WERI-Rb-1 (cell line): ENCODE measurements at regions not wholly inside any gene's neighbourhood (a gene's known extent, or its start where the extent isn't known, plus 50 kb on each side); places are given as distances from the start of the nearest gene placed in this dataset.

ENCODE experiments used
- DNase-seq: peaks from one replicate; pipeline ENCODE4 v3.0.0-alpha.2; 2020
- H3K27ac ChIP-seq: fragments of 250-450 bp; sonication (Bioruptor Pico); 2 replicates; pipeline ENCODE4 v1.5.1; 2020; ENCODE audit warnings: mild to moderate bottlenecking, moderate library complexity
- H3K27me3 ChIP-seq: fragments of 250-450 bp; sonication (Bioruptor Pico); 2 replicates; pipeline ENCODE4 v1.5.1; 2021; ENCODE audit warnings: mild to moderate bottlenecking, low read depth, moderate library complexity; ENCODE audit not compliant: insufficient read depth, severe bottlenecking
- H3K36me3 ChIP-seq: fragments of 250-450 bp; sonication (Bioruptor Pico); 2 replicates; pipeline ENCODE4 v1.5.1; 2020; ENCODE audit warnings: mild to moderate bottlenecking, moderate library complexity
- H3K4me3 ChIP-seq: 2 replicates; pipeline ENCODE4 v1.5.1; 2011; ENCODE audit warnings: low read depth, mild to moderate bottlenecking, control low read depth, low read length
- H3K9me3 ChIP-seq: fragments of 250-450 bp; sonication (Bioruptor Pico); 2 replicates; pipeline ENCODE4 v1.5.1; 2021; ENCODE audit warnings: mild to moderate bottlenecking, moderate library complexity; ENCODE audit not compliant: severe bottlenecking
- TF ChIP-seq, protein P1 (sequence below): IDR thresholded peaks from 2 replicates; pipeline ENCODE4 v1.5.1; 2011; ENCODE audit warnings: low read depth, mild to moderate bottlenecking, control low read depth, inconsistent platforms, low read length

GRCh38 chr16:79508294-79508693 is 92.2 kb downstream of the MAF start:
- TF ChIP-seq, protein P1, sequence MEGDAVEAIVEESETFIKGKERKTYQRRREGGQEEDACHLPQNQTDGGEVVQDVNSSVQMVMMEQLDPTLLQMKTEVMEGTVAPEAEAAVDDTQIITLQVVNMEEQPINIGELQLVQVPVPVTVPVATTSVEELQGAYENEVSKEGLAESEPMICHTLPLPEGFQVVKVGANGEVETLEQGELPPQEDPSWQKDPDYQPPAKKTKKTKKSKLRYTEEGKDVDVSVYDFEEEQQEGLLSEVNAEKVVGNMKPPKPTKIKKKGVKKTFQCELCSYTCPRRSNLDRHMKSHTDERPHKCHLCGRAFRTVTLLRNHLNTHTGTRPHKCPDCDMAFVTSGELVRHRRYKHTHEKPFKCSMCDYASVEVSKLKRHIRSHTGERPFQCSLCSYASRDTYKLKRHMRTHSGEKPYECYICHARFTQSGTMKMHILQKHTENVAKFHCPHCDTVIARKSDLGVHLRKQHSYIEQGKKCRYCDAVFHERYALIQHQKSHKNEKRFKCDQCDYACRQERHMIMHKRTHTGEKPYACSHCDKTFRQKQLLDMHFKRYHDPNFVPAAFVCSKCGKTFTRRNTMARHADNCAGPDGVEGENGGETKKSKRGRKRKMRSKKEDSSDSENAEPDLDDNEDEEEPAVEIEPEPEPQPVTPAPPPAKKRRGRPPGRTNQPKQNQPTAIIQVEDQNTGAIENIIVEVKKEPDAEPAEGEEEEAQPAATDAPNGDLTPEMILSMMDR = no peak
- no peaks in the 10 kb centered on the region for H3K9me3 ChIP-seq
- DNase-seq = no peak
- H3K27me3 ChIP-seq = peaks cover 50% of the 10 kb centered on the region
- H3K4me3 ChIP-seq = no peak overlapping the region
- H3K27ac ChIP-seq = no peak overlapping the region
- H3K36me3 ChIP-seq = no peaks in the 10 kb centered on the region

DNA sequence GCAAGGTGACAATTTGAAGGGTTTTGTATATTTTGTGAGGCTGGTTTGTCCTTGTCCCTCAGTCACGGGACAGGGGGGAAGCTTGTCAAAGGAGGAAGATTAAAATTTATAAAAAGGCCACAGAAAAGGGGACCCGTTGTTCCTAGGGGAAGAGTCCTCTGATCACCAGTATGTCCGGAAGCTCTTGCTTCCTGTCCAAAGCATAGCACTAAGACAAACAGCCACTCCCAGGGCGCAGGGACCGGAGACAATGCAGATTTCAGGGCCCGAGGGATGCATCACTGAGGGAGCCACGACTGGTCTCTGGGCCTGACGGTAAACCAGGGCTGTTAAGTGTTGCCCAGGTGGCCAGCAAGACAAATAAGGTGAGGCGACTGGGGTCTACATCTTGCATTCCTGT is 95.2 kb downstream of the MAF start:
- Histone ChIP-seq H3K27me3 (peaks cover 58% of the 10 kb centered on the region), H3K9me3 (no peaks in the 10 kb centered on the region), H3K36me3 (no peaks in the 10 kb centered on the region), H3K4me3 (no peak overlapping the region), H3K27ac (no peak overlapping the region)
- no peak for DNase-seq
- TF ChIP-seq, protein P1 = no peak

DNA sequence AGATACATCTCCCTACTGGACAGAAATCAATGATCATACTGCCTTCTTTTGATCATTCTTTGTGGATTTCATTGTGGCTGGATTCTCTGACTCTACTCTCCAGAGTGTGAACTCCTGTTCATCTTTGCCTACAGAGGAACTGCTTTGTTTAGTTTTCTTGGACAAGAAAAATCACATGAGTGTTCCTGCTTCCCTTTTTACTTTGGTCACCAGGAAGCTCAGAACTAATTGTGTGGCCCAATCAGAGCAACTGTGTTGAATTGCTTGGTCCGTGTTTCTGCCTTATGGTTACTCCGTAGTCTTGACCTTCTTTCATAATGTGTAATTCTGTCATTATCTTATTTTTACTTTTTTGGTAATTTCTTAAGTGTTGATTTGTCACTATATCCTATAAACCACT is 97.0 kb downstream of the MAF start:
- no peak overlapping the region for H3K27ac ChIP-seq
- TF ChIP-seq, protein P1 = no peak

DNA sequence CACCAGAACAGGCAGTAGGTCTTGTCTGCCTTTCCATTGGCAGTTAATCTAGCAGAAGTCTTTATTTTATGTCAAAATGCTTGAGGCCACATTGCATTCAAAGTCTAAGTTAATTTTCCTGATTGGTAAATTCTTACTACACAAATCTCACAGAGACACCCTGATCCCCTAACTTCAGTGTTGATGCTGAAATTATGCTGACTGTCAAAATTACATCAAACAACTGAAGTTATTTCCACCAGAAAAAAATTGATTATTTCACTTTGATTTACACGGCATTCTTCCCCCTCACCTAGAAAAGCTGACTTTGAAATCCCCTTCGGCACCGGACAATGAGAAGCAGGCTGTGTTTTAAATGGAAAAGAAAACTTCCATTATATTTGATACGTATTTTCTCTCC is 99.1 kb downstream of the MAF start:
- Histone ChIP-seq H3K4me3 (no peak overlapping the region), H3K27ac (no peak overlapping the region), H3K36me3 (no peaks in the 10 kb centered on the region), H3K27me3 (peaks cover 37% of the 10 kb centered on the region), H3K9me3 (no peaks in the 10 kb centered on the region)
- TF ChIP-seq, protein P1 = no peak
- DNase-seq = no peak

More for the DNA sequence above, 97.0 kb downstream of the MAF start:
- Histone ChIP-seq H3K36me3 (no peaks in the 10 kb centered on the region), H3K27me3 (peaks cover 51% of the 10 kb centered on the region), H3K4me3 (no peak overlapping the region), H3K9me3 (no peaks in the 10 kb centered on the region)
- DNase-seq = no peak

GRCh38 chr16:79500866-79501265 is 99.7 kb downstream of the MAF start:
- Histone ChIP-seq H3K36me3 (no peaks in the 10 kb centered on the region), H3K9me3 (no peaks in the 10 kb centered on the region), H3K4me3 (no peak overlapping the region), H3K27me3 (peaks cover 40% of the 10 kb centered on the region), H3K27ac (no peak overlapping the region)
- TF ChIP-seq, protein P1 = no peak
- no peak for DNase-seq

- Histone ChIP-seq H3K36me3 (no peaks in the 10 kb centered on the region), H3K27me3 (peaks cover 40% of the 10 kb centered on the region), H3K9me3 (no peaks in the 10 kb centered on the region), H3K27ac (no peak overlapping the region), H3K4me3 (no peak overlapping the region)
- TF ChIP-seq, protein P1 = no peak
- no peak for DNase-seq
Observed at GRCh38 chr16:79500286-79500685, 100.3 kb downstream of the MAF start.
